ENCODE measurements at regions not wholly inside any gene's neighbourhood (a gene's known extent, or its start where the extent isn't known, plus 50 kb on each side); places are given as distances from the start of the nearest gene placed in this dataset.
"Not testable (repeated sequence)": the region's sequence is repeated elsewhere in the genome, so short reads cannot be mapped to it uniquely, and the experiment has no call there.

GRCh38 chr12:91884230-91884629 lies 261.4 kb downstream of the BTG1 start:
- DNase-seq (ENCODE audit: extremely low read depth in 1 of 11, low read depth in 9 of 11, low spot score in 4 of 11): no peak

- DNase-seq (ENCODE audit: extremely low read depth in 1 of 11, low read depth in 9 of 11, low spot score in 4 of 11): peak in 1 of 11 donors; percentile 12
These were observed 261.8 kb downstream of the BTG1 start for GRCh38 chr12:91883811-91884210.

- DNase-seq (ENCODE audit: extremely low read depth in 1 of 11, low read depth in 9 of 11, low spot score in 4 of 11): no peak
These were observed 262.7 kb downstream of the BTG1 start for GRCh38 chr12:91882910-91883309.

GRCh38 chr12:91880528-91880927 lies 265.1 kb downstream of the BTG1 start:
- DNase-seq (ENCODE audit: extremely low read depth in 1 of 11, low read depth in 9 of 11, low spot score in 4 of 11): no peak

GRCh38 chr12:91877456-91878235 lies 268.0 kb downstream of the BTG1 start:
- DNase-seq (ENCODE audit: extremely low read depth in 1 of 11, low read depth in 9 of 11, low spot score in 4 of 11): no peak

- DNase-seq (ENCODE audit: extremely low read depth in 1 of 11, low read depth in 9 of 11, low spot score in 4 of 11): no peak
These were observed 268.6 kb downstream of the BTG1 start for GRCh38 chr12:91877022-91877421.

- DNase-seq (ENCODE audit: extremely low read depth in 1 of 11, low read depth in 9 of 11, low spot score in 4 of 11): not testable (repeated sequence)
These were observed 270.0 kb downstream of the BTG1 start for GRCh38 chr12:91875671-91876070.

- DNase-seq (ENCODE audit: extremely low read depth in 1 of 11, low read depth in 9 of 11, low spot score in 4 of 11): no peak
These were observed 271.4 kb downstream of the BTG1 start for GRCh38 chr12:91874086-91874865.

GRCh38 chr12:91871751-91872150 lies 273.9 kb downstream of the BTG1 start:
- no peak for DNase-seq (ENCODE audit: extremely low read depth in 1 of 11, low read depth in 9 of 11, low spot score in 4 of 11)

- DNase-seq (ENCODE audit: extremely low read depth in 1 of 11, low read depth in 9 of 11, low spot score in 4 of 11): no peak
These were observed 274.6 kb downstream of the BTG1 start for GRCh38 chr12:91870872-91871707.

- DNase-seq (ENCODE audit: extremely low read depth in 1 of 11, low read depth in 9 of 11, low spot score in 4 of 11): no peak
These were observed 277.6 kb downstream of the BTG1 start for GRCh38 chr12:91868054-91868453.

- DNase-seq (ENCODE audit: extremely low read depth in 1 of 11, low read depth in 9 of 11, low spot score in 4 of 11): no peak
These were observed 279.1 kb downstream of the BTG1 start for GRCh38 chr12:91866566-91866965.

- no peak for DNase-seq (ENCODE audit: extremely low read depth in 1 of 11, low read depth in 9 of 11, low spot score in 4 of 11)
These were observed 281.9 kb downstream of the BTG1 start for GRCh38 chr12:91863702-91864101.

- no peak for DNase-seq (ENCODE audit: extremely low read depth in 1 of 11, low read depth in 9 of 11, low spot score in 4 of 11)
These were observed 284.1 kb downstream of the BTG1 start for GRCh38 chr12:91861554-91861953.

GRCh38 chr12:91859347-91859746 lies 286.3 kb downstream of the BTG1 start:
- no peak for DNase-seq (ENCODE audit: extremely low read depth in 1 of 11, low read depth in 9 of 11, low spot score in 4 of 11)

GRCh38 chr12:91857813-91858542 lies 287.7 kb downstream of the BTG1 start:
- no peak for DNase-seq (ENCODE audit: extremely low read depth in 1 of 11, low read depth in 9 of 11, low spot score in 4 of 11)

GRCh38 chr12:91854725-91855124 lies 290.9 kb downstream of the BTG1 start:
- no peak for DNase-seq (ENCODE audit: extremely low read depth in 1 of 11, low read depth in 9 of 11, low spot score in 4 of 11)

GRCh38 chr12:91853350-91854127 lies 292.1 kb downstream of the BTG1 start:
- no peak for DNase-seq (ENCODE audit: extremely low read depth in 1 of 11, low read depth in 9 of 11, low spot score in 4 of 11)

All from renal cortex interstitium (tissue), 11 donors.